Progenitor cell of endocrine pancreas (in vitro differentiated cells): ENCODE measurements at regions not wholly inside any gene's neighbourhood (a gene's known extent, or its start where the extent isn't known, plus 50 kb on each side); places are given as distances from the start of the nearest gene placed in this dataset.

ENCODE experiments used
- DNase-seq: peaks from one replicate; pipeline ENCODE4 v3.0.0; 2021; ENCODE audit warnings: low spot score; ENCODE audit not compliant: unreplicated experiment
- H3K27ac Mint-ChIP-seq: 2 replicates; pipeline ENCODE4 v1.8.0; 2021; ENCODE audit warnings: mild to moderate bottlenecking, moderate library complexity, mixed read lengths
- H3K27me3 Mint-ChIP-seq: 2 replicates; pipeline ENCODE4 v1.8.0; 2021; ENCODE audit warnings: mixed read lengths
- H3K36me3 Mint-ChIP-seq: 2 replicates; pipeline ENCODE4 v1.8.0; 2022; ENCODE audit warnings: mixed read lengths; ENCODE audit not compliant: insufficient read depth
- H3K4me1 Mint-ChIP-seq: 2 replicates; pipeline ENCODE4 v1.8.0; 2021; ENCODE audit warnings: low read depth, mixed read lengths
- H3K4me3 Mint-ChIP-seq: 2 replicates; pipeline ENCODE4 v1.8.0; 2021; ENCODE audit warnings: low read depth, mild to moderate bottlenecking, moderate library complexity, mixed read lengths
- H3K9me3 Mint-ChIP-seq: 2 replicates; pipeline ENCODE4 v1.8.0; 2021; ENCODE audit warnings: low read depth, mixed read lengths
- CTCF ChIP-seq: fragments of 200-600 bp; sonication (generic); IDR thresholded peaks from one replicate; pipeline ENCODE4 v1.5.0; 2021; ENCODE audit warnings: antibody characterized with exemption, mild to moderate bottlenecking; ENCODE audit not compliant: unreplicated experiment

- no peak for DNase-seq
- no peaks in the 10 kb centered on the region for H3K27me3 Mint-ChIP-seq
- no peak overlapping the region for H3K27ac Mint-ChIP-seq
- H3K9me3 Mint-ChIP-seq, result peaks cover 5% of the 10 kb centered on the region
- peaks cover 14% of the 10 kb centered on the region for H3K4me1 Mint-ChIP-seq
- no peak for TF ChIP-seq CTCF
- no peak overlapping the region for H3K4me3 Mint-ChIP-seq
- H3K36me3 Mint-ChIP-seq, result no peaks in the 10 kb centered on the region
These were observed 297.0 kb upstream of the PKDCC start for GRCh38 chr2:41750829-41751228.

GRCh38 chr2:41759880-41760279 lies 287.9 kb upstream of the PKDCC start:
- DNase-seq, result no peak
- no peak for TF ChIP-seq CTCF
- H3K9me3 Mint-ChIP-seq, result no peaks in the 10 kb centered on the region
- H3K4me1 Mint-ChIP-seq, result peaks cover 1% of the 10 kb centered on the region
- H3K36me3 Mint-ChIP-seq, result no peaks in the 10 kb centered on the region
- no peak overlapping the region for H3K27ac Mint-ChIP-seq
- no peak overlapping the region for H3K4me3 Mint-ChIP-seq
- peaks cover 3% of the 10 kb centered on the region for H3K27me3 Mint-ChIP-seq

GRCh38 chr2:41763141-41763540 lies 284.7 kb upstream of the PKDCC start:
- TF ChIP-seq CTCF, result no peak
- no peaks in the 10 kb centered on the region for H3K9me3 Mint-ChIP-seq
- H3K4me1 Mint-ChIP-seq, result peaks cover 1% of the 10 kb centered on the region
- no peak overlapping the region for H3K4me3 Mint-ChIP-seq
- H3K27me3 Mint-ChIP-seq, result peaks cover 12% of the 10 kb centered on the region
- no peaks in the 10 kb centered on the region for H3K36me3 Mint-ChIP-seq
- no peak for DNase-seq
- H3K27ac Mint-ChIP-seq, result no peak overlapping the region

GRCh38 chr2:41764131-41764530 lies 283.7 kb upstream of the PKDCC start:
- peaks cover 10% of the 10 kb centered on the region for H3K27me3 Mint-ChIP-seq
- H3K27ac Mint-ChIP-seq, result no peak overlapping the region
- no peak overlapping the region for H3K4me3 Mint-ChIP-seq
- DNase-seq, result no peak
- no peaks in the 10 kb centered on the region for H3K36me3 Mint-ChIP-seq
- H3K4me1 Mint-ChIP-seq, result peaks cover 1% of the 10 kb centered on the region
- H3K9me3 Mint-ChIP-seq, result no peaks in the 10 kb centered on the region
- no peak for TF ChIP-seq CTCF

GRCh38 chr2:41764919-41765318 lies 282.9 kb upstream of the PKDCC start:
- no peak for TF ChIP-seq CTCF
- Mint-ChIP-seq H3K4me1 (peaks cover 1% of the 10 kb centered on the region), H3K27me3 (peaks cover 18% of the 10 kb centered on the region), H3K9me3 (no peaks in the 10 kb centered on the region), H3K4me3 (no peak overlapping the region), H3K27ac (no peak overlapping the region), H3K36me3 (no peaks in the 10 kb centered on the region)
- no peak for DNase-seq
